ENCODE measurements at regions not wholly inside any gene's neighbourhood (a gene's known extent, or its start where the extent isn't known, plus 50 kb on each side); places are given as distances from the start of the nearest gene placed in this dataset.

GRCh38 chr16:82400046-82400445 is 226.7 kb upstream of the CDH13 start:
- Mint-ChIP-seq H3K4me1 (peaks cover 4% of the 10 kb centered on the region), H3K27me3 (ENCODE audit: low read depth in 3 of 3) (peaks cover 0 to 4% (median 2%) of the 10 kb centered on the region in 3 donors), H3K36me3 (no peaks in the 10 kb centered on the region), H3K27ac (no peak overlapping the region), H3K9me3 (peaks cover 0 to 2% (median 0%) of the 10 kb centered on the region in 7 donors), H3K4me3 (no peak overlapping the region)
- Histone ChIP-seq H3K4me3 (replicated peaks in 1 of 3; ENCODE audit: low read depth in 2 of 3, low read length in 3 of 3) (no peak overlapping the region), H3K9ac (ENCODE audit: insufficient read depth, low read length, poor library complexity, severe bottlenecking) (no peak overlapping the region), H3K27me3 (ENCODE audit: control insufficient read depth in 2 of 2, insufficient read depth in 2 of 2, low read length in 2 of 2) (peaks cover 0 to 3% of the 10 kb centered on the region in 2 donors), H3K79me2 (ENCODE audit: insufficient read depth, low read length) (no peaks in the 10 kb centered on the region), H2AFZ (ENCODE audit: insufficient read depth, low read depth, low read length, poor library complexity, severe bottlenecking) (no peak overlapping the region), H3K36me3 (replicated peaks in 1 of 2; ENCODE audit: control insufficient read depth in 1 of 2, insufficient read depth in 2 of 2, low read length in 2 of 2) (no peaks in the 10 kb centered on the region), H3K27ac (ENCODE audit: low read depth in 1 of 2, low read length in 2 of 2) (no peak overlapping the region), H3K4me2 (replicated peaks; ENCODE audit: extremely low read depth, low read length, poor library complexity, severe bottlenecking) (no peak overlapping the region), H3K4me1 (ENCODE audit: control insufficient read depth in 1 of 2, insufficient read depth in 2 of 2, low read length in 2 of 2) (no peaks in the 10 kb centered on the region), H3K9me3 (replicated peaks in 1 of 2; ENCODE audit: control insufficient read depth in 1 of 2, insufficient read depth in 1 of 2, low read length in 2 of 2) (no peaks in the 10 kb centered on the region), H4K20me1 (ENCODE audit: insufficient read depth, low read length) (no peaks in the 10 kb centered on the region)
- no peak for DNase-seq
- intact Hi-C loops (cut with micrococcal nuclease), result no loop called here
- WGBS (ENCODE audit: insufficient coverage), result 32% methylated on average over 3 of the region's 8 CpGs
- no peak for TF ChIP-seq CTCF (IDR thresholded peaks at IDR 0.05)

GRCh38 chr16:82396509-82396908 is 226.5 kb upstream of the MPHOSPH6 start:
- WGBS (ENCODE audit: insufficient coverage), result 93% methylated on average over 2 of the region's 3 CpGs
- H3K9me3 Mint-ChIP-seq, result peaks cover 0 to 2% (median 0%) of the 10 kb centered on the region in 7 donors
- H3K27ac Mint-ChIP-seq, result no peak overlapping the region
- DNase-seq, result no peak
- no peaks in the 10 kb centered on the region for H3K36me3 Mint-ChIP-seq
- peak overlapping the region in 1 of 2 donors; percentile 1 for H3K4me3 Mint-ChIP-seq
- Histone ChIP-seq H3K27me3 (ENCODE audit: control insufficient read depth in 2 of 2, insufficient read depth in 2 of 2, low read length in 2 of 2) (peaks cover 0 to 3% of the 10 kb centered on the region in 2 donors), H3K9ac (ENCODE audit: insufficient read depth, low read length, poor library complexity, severe bottlenecking) (no peak overlapping the region), H3K4me3 (replicated peaks in 1 of 3; ENCODE audit: low read depth in 2 of 3, low read length in 3 of 3) (no peak overlapping the region), H3K79me2 (ENCODE audit: insufficient read depth, low read length) (no peaks in the 10 kb centered on the region), H3K9me3 (replicated peaks in 1 of 2; ENCODE audit: control insufficient read depth in 1 of 2, insufficient read depth in 1 of 2, low read length in 2 of 2) (no peaks in the 10 kb centered on the region), H3K4me2 (replicated peaks; ENCODE audit: extremely low read depth, low read length, poor library complexity, severe bottlenecking) (no peak overlapping the region), H4K20me1 (ENCODE audit: insufficient read depth, low read length) (no peaks in the 10 kb centered on the region), H3K4me1 (ENCODE audit: control insufficient read depth in 1 of 2, insufficient read depth in 2 of 2, low read length in 2 of 2) (no peaks in the 10 kb centered on the region), H3K36me3 (replicated peaks in 1 of 2; ENCODE audit: control insufficient read depth in 1 of 2, insufficient read depth in 2 of 2, low read length in 2 of 2) (no peaks in the 10 kb centered on the region), H3K27ac (ENCODE audit: low read depth in 1 of 2, low read length in 2 of 2) (no peak overlapping the region), H2AFZ (ENCODE audit: insufficient read depth, low read depth, low read length, poor library complexity, severe bottlenecking) (no peak overlapping the region)
- peaks cover 1 to 3% (median 2%) of the 10 kb centered on the region in 3 donors for H3K27me3 Mint-ChIP-seq (ENCODE audit: low read depth in 3 of 3)
- intact Hi-C loops (cut with micrococcal nuclease), result no loop called here
- peaks cover 4% of the 10 kb centered on the region for H3K4me1 Mint-ChIP-seq
- no peak for TF ChIP-seq CTCF (IDR thresholded peaks at IDR 0.05)

Measured in CD14-positive monocyte (primary cell).